ENCODE measurements at regions not wholly inside any gene's neighbourhood (a gene's known extent, or its start where the extent isn't known, plus 50 kb on each side); places are given as distances from the start of the nearest gene placed in this dataset.

- ATAC-seq = no peak
- Histone ChIP-seq H3K4me1 (peaks cover 6 to 55% (median 23%) of the 10 kb centered on the region in 9 donors), H3K27ac (peak overlapping the region in 1 of 10 donors; percentile 89), H3K36me3 (no peaks in the 10 kb centered on the region), H3K9me3 (no peaks in the 10 kb centered on the region), H3K4me3 (no peak overlapping the region), H3K27me3 (no peaks in the 10 kb centered on the region)
- TF ChIP-seq, protein P1, sequence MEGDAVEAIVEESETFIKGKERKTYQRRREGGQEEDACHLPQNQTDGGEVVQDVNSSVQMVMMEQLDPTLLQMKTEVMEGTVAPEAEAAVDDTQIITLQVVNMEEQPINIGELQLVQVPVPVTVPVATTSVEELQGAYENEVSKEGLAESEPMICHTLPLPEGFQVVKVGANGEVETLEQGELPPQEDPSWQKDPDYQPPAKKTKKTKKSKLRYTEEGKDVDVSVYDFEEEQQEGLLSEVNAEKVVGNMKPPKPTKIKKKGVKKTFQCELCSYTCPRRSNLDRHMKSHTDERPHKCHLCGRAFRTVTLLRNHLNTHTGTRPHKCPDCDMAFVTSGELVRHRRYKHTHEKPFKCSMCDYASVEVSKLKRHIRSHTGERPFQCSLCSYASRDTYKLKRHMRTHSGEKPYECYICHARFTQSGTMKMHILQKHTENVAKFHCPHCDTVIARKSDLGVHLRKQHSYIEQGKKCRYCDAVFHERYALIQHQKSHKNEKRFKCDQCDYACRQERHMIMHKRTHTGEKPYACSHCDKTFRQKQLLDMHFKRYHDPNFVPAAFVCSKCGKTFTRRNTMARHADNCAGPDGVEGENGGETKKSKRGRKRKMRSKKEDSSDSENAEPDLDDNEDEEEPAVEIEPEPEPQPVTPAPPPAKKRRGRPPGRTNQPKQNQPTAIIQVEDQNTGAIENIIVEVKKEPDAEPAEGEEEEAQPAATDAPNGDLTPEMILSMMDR (IDR thresholded peaks at IDR 0.05) = no peak
- WGBS, 2 donors = 90 to 93% methylated on average over 4 of the region's 4 CpGs
- DNase-seq = no peak
- intact Hi-C loops (cut with DNase I) = no loop called here
These were observed 64.0 kb upstream of the KLF6 start for GRCh38 chr10:3848775-3849635.

DNA sequence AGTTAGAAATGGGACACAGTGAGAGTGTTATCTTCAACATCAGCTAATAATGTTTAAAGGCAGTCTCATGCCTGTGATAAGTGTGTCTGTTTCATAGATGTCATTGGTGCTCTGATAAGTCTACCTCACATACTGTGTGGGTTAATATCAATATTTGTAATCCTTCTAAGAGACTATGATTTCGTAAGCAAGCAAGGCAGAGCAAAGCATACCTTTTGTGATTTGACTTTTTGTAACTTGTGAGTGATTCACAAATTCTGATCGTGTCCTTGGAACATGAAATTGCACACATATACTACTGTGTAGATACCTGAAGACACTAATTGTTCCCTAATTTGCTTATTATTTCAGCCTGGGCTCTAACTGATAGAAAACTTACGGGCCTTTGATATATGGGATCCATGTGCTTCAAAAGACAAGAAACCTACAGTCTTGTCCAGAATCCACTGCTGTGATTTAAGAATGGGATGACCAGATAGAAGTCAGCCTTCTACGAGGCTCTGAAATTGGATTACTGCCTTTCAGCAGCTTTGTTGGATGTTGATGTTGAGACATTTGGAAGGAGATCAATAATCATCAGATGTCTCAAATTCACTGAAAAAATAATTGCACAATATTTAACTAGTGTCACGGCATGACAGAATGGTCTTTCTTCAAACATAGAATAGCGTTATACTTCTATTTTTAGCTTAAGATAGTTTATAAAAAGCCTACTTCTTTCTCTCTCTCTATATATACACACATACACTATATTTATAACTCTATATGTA lies 63.2 kb upstream of the KLF6 start:
- H3K27me3 ChIP-seq = no peaks in the 10 kb centered on the region
- no peak overlapping the region for H3K4me3 ChIP-seq
- no peaks in the 10 kb centered on the region for H3K9me3 ChIP-seq
- no peaks in the 10 kb centered on the region for H3K36me3 ChIP-seq
- 77 to 79% methylated on average over 6 of the region's 6 CpGs for WGBS, 2 donors
- intact Hi-C loops (cut with DNase I) = no loop called here
- H3K27ac ChIP-seq = peak overlapping the region in 1 of 10 donors; percentile 5
- ATAC-seq = no peak
- DNase-seq = no peak
- TF ChIP-seq, protein P1 (IDR thresholded peaks at IDR 0.05) = no peak
- H3K4me1 ChIP-seq = peaks cover 2 to 48% (median 15%) of the 10 kb centered on the region in 9 donors

GRCh38 chr10:3846736-3847135 lies 61.7 kb upstream of the KLF6 start:
- WGBS, 2 donors = 96 to 97% methylated on average over 3 of the region's 3 CpGs
- ATAC-seq (no peak), DNase-seq (no peak)
- Histone ChIP-seq H3K27me3 (no peaks in the 10 kb centered on the region), H3K9me3 (no peaks in the 10 kb centered on the region), H3K36me3 (no peaks in the 10 kb centered on the region), H3K27ac (no peak overlapping the region), H3K4me3 (no peak overlapping the region), H3K4me1 (peaks cover 0 to 34% (median 3%) of the 10 kb centered on the region in 9 donors)
- TF ChIP-seq, protein P1 (IDR thresholded peaks at IDR 0.05) = no peak
- intact Hi-C loops (cut with DNase I) = no loop called here

DNA sequence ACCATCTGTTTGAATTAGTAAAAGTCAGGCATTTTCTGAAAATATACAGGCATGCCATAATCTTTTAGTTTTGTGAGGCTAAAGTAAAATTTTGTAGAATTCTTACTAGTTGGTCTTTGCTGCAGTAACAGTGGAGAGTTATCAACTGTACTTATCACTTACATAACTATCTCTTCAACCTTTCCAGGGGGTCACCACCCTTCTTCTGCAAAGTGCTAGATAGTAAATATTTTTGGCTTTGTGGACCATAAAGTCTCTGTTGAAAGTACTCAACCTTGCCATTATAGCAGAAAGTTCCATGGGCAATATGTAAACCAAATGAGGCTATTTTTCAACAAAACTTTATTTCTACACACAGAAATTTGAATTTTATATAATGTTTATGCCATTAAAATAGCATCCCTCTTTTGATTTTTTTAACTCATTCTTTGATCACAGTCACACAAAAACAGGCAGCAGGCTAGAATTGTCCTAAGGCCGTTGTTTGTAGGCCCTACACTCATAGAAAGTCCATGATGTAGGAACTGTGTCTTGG lies 59.5 kb upstream of the KLF6 start:
- 50 to 100% methylated on average over 1 of the region's 1 CpG for WGBS, 2 donors

More for the DNA sequence above, 59.5 kb upstream of the KLF6 start:
- Histone ChIP-seq H3K36me3 (no peaks in the 10 kb centered on the region), H3K4me1 (peaks cover 0 to 17% (median 0%) of the 10 kb centered on the region in 9 donors), H3K4me3 (no peak overlapping the region), H3K9me3 (no peaks in the 10 kb centered on the region), H3K27ac (no peak overlapping the region), H3K27me3 (no peaks in the 10 kb centered on the region)
- intact Hi-C loops (cut with DNase I) = no loop called here
- DNase-seq = no peak
- no peak for ATAC-seq
- TF ChIP-seq, protein P1 (IDR thresholded peaks at IDR 0.05) = no peak
